NCI-H2029 (cell line): ENCODE measurements at regions not wholly inside any gene's neighbourhood (a gene's known extent, or its start where the extent isn't known, plus 50 kb on each side); places are given as distances from the start of the nearest gene placed in this dataset.
A peak's percentile ranks its signal among the peaks of the same experiment; 100 is the strongest.

ENCODE experiments used
- DNase-seq: peaks from one replicate; lab custom pipeline; 2025; lab: John Stamatoyannopoulos, UW

- DNase-seq: no peak
These were observed 1396.8 kb upstream of the SLC39A10 start for GRCh38 chr2:194260185-194260584.

DNA sequence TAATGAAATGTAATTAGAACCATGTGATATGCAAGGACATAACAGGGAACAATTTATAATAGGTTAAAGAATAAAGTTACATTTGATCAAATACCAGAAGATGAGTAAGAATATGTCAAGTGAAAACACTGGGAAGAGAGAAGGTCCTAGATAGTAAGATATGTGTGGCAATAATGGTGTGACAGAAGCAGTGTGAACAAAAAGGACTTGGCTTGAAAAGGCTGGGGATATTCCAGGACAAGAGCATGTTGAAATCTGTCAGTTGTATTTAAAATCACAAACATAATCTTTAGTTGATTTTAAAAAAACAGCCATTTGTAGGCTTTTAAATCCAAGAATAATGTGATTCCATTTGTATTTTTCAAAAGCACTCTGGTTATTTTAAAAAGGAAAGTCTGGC lies 1399.9 kb upstream of the SLC39A10 start:
- no peak for DNase-seq

- DNase-seq: no peak
These were observed 1403.3 kb upstream of the SLC39A10 start for GRCh38 chr2:194253528-194254259.

- DNase-seq: no peak
These were observed 1404.9 kb upstream of the SLC39A10 start for GRCh38 chr2:194252127-194252526.

DNA sequence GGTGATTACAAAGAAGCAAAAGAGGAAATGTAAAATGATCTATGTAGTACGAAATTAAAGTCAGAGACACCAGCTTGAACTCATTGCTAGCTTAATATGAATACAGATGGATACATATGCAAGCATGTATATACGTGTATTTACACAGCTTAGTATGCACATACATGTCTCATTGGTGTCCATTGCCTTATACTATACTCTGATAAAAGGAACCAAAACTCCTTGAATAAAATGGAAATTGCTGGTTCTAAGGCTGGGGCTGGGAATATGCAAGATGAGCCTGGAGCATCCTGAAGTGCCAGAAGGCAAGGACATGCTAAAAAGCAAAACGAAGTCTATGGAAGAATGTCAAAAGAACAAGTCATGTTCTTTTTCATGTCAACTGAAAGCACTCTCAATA lies 1424.4 kb upstream of the SLC39A10 start:
- no peak for DNase-seq

DNA sequence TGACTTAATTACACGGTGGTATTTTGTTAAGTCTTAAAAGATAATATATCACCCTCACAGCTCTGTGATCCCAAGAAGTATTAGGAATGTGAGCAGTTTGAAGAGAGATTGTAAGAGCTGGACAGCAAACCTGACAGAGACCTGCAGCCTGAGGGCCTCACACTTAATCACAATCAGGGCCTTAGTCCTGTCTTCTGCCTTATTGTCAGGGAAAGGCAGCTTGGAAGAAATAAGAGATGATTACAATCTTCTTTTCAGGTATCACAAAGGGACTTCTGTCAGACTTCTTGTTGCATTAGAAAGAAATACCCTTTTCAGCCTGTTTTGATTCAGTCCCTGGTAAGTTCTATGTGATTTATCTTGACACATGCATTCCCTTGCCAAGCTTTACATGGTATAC lies 1433.8 kb upstream of the SLC39A10 start:
- DNase-seq: no peak

DNA sequence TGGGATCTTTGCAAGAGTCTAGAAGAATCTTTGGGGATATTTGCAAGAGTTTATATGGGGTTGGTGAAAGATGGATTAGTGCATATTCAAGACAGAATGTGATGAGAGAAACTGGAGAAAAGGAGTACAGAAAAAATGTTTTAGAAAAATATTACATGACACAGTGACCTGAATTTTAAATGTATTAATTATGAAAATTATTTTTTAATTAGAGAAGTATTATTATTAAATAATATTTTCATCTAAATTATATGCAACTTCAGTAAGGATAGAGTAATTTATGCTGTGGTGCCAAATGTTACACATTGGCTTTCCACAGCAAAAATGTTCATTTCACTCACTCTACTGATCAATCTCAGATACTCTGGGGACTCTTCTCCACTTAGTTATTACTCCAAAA lies 1442.8 kb upstream of the SLC39A10 start:
- no peak for DNase-seq

DNA sequence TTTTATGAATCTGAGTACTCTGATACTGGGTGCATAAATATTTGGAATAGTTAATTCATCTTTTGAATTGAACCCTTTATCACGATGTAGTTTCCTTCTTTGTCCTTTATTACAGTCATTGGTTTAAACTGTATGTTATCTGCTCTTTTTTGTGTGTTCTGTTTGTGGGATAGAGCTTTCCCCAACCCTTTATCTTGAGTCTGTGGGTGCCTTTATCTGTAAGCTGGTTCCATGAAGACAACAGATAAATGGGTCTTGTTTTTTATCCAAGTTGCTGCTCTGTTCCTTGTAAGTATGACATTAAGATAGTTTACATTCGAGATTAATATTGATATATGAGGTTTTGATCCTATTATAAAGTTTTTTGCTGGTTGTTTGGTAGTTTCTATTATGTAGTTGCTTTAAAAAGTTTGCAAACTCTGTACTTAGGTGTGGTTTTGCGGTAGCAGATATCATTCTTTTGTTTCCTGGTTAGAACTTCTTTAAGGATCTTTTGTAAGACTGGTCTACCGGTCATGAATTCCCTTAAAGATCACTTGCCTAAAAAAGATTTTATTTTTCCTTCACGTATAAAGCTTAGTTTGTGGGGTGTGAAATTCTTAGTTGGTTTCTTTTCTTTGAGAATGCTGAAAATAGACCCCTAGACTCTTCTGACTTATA lies 1451.3 kb upstream of the SLC39A10 start:
- DNase-seq: no peak

DNA sequence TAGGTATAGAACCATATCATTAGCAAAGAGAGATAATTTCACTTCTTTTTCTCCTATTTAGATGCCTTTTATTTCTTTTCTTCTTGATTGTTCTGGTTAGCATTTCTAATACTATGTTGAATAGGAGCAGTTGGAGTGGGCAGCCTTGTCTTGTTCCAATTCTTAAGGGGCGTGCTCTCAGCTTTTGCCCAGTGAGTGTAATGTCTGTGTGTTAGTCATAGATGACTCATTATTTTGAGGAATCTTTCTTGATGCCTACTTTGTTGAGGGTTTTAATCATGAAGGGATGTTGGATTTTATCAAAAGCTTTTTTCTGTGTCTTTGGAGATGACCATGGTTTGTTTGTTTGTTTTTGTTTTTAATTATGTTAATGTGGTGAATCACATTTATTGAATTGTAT lies 1453.1 kb upstream of the SLC39A10 start:
- no peak for DNase-seq

DNA sequence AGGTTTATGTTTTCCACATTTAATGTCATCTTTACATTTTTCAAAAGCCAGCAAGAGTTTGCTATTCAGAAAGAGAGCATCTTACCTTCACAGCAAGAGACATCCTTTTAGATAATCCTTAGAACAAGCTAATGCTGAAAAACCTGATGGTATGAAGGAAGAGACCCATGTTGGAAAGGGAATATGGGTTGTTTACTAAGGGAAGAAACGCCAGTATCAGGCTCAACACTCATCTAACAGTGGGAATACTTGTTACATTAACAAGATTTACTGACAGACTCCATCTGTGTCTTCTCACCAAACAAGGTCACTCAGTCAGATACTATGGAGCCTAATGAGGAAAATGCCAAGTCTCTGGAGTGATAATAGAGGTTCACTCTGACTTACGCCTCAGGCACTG lies 1474.1 kb upstream of the SLC39A10 start:
- DNase-seq: no peak

DNA sequence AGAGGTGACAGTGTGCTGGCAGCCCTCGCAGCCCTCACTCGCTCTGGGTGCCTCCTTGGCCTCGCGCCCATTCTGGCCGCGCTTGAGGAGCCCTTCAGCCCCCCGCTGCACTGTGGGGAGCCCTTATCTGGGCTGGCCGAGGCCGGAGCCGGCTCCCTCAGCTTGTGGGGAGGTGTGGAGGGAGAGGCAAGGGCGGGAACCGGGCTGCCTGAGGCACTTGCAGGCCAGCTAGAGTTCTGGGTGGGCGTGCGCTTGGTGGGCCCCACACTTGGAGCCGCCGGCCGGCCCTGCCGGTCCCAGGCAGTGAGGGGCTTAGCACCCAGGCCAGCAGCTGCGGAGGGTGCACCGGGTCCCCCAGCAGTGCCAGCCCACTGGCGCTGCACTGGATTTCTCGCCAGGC lies 1480.9 kb upstream of the SLC39A10 start:
- DNase-seq: no peak

GRCh38 chr2:194166818-194167217 lies 1490.2 kb upstream of the SLC39A10 start:
- DNase-seq: peak; percentile 8

GRCh38 chr2:194155431-194155830 lies 1501.6 kb upstream of the SLC39A10 start:
- no peak for DNase-seq

DNA sequence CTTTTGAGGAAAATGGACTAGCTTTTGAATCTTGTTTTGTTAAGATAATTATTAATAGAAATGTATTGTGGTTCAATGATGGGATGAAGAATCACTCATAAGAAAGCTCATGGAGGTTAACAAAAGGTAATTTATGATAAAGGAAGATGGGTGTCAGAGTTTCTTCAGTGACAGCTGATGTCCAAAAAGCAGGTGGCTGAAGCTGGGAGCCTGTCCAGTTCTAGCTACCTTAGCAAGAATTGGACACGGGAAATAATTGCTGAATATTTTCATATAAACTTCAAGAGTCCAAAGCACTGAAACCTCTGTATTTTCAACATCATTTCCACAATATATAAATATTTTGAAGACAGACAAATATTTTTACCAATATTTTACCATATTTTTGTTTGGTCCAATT lies 1505.8 kb upstream of the SLC39A10 start:
- DNase-seq: no peak

- DNase-seq: no peak
These were observed 1521.6 kb upstream of the SLC39A10 start for GRCh38 chr2:194135463-194135862.

GRCh38 chr2:194128810-194129209 lies 1528.2 kb upstream of the SLC39A10 start:
- DNase-seq: no peak

- no peak for DNase-seq
These were observed 1530.6 kb upstream of the SLC39A10 start for GRCh38 chr2:194126418-194126817.

- DNase-seq: no peak
These were observed 1540.2 kb upstream of the SLC39A10 start for GRCh38 chr2:194116861-194117260.

- DNase-seq: no peak
These were observed 1551.7 kb upstream of the SLC39A10 start for GRCh38 chr2:194105358-194105757.

GRCh38 chr2:194104687-194105086 lies 1552.3 kb upstream of the SLC39A10 start:
- no peak for DNase-seq

- no peak for DNase-seq
These were observed 1552.9 kb upstream of the SLC39A10 start for GRCh38 chr2:194103941-194104659.

- no peak for DNase-seq
These were observed 1554.5 kb upstream of the SLC39A10 start for GRCh38 chr2:194102546-194102945.

DNA sequence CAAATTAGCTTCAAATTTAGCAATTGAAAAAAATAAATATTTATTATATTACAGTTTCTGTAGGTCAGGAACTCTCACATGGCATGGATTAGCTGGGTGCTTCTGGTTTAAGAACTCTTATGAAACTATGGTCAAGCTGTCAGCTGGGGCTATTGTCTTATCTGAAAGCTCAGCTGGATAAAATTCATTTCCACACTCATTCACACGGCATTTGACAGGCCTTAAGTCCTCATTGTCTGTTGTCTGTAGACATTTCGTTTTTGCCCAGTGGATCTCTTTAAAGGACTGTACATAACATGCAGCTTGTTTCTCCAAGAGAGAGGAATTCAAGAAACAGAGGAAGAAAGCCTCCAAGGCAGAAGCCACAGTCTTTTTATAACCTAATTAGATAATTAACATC lies 1556.8 kb upstream of the SLC39A10 start:
- DNase-seq: no peak
